ENCODE measurements at regions not wholly inside any gene's neighbourhood (a gene's known extent, or its start where the extent isn't known, plus 50 kb on each side); places are given as distances from the start of the nearest gene placed in this dataset.

DNA sequence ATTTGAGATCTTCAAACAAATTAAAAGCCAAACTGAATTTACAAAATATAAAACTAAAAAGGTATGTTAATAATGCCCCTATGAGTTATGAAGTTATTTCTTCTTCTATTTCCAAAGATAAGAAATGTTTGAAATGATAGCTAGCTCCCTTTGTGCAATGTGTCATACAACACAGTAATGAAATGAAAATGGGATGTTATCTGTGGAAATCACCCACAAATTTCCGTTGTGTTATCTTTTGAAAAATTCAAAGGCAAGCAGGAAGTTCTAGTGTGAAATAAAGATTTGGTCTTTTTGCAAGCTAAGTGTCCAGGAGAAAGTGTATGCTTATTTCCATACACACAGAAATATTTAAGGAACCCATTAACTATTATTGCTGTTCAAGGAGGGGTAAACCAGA is 375.3 kb upstream of the PRR16 start:
- TF ChIP-seq, protein P1, sequence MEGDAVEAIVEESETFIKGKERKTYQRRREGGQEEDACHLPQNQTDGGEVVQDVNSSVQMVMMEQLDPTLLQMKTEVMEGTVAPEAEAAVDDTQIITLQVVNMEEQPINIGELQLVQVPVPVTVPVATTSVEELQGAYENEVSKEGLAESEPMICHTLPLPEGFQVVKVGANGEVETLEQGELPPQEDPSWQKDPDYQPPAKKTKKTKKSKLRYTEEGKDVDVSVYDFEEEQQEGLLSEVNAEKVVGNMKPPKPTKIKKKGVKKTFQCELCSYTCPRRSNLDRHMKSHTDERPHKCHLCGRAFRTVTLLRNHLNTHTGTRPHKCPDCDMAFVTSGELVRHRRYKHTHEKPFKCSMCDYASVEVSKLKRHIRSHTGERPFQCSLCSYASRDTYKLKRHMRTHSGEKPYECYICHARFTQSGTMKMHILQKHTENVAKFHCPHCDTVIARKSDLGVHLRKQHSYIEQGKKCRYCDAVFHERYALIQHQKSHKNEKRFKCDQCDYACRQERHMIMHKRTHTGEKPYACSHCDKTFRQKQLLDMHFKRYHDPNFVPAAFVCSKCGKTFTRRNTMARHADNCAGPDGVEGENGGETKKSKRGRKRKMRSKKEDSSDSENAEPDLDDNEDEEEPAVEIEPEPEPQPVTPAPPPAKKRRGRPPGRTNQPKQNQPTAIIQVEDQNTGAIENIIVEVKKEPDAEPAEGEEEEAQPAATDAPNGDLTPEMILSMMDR (IDR thresholded peaks at IDR 0.05): no peak
- TF ChIP-seq EZH2 (IDR thresholded peaks at IDR 0.05; ENCODE audit: borderline replicate concordance, insufficient read depth, low read depth, low read length, poor library complexity, severe bottlenecking): no peak

All from B cell (primary cell).